ENCODE measurements at regions not wholly inside any gene's neighbourhood (a gene's known extent, or its start where the extent isn't known, plus 50 kb on each side); places are given as distances from the start of the nearest gene placed in this dataset.
A peak's percentile ranks its signal among the peaks of the same experiment; 100 is the strongest.

- Histone ChIP-seq H3K79me2 (ENCODE audit: control insufficient read depth in 1 of 2, insufficient read depth in 2 of 2, low read length in 2 of 2) (no peaks in the 10 kb centered on the region), H2AK5ac (ENCODE audit: low read depth, low read length) (no peak overlapping the region), H3K4ac (replicated peaks; ENCODE audit: insufficient read length, low read depth, low read length) (no peak overlapping the region), H3K23me2 (ENCODE audit: low read depth, low read length) (peaks cover 26% of the 10 kb centered on the region), H3K27me3 (replicated peaks in 1 of 4; ENCODE audit: control insufficient read depth in 3 of 4, extremely low read depth in 1 of 4, insufficient read depth in 3 of 4, low read length in 3 of 4) (peaks cover 0 to 17% (median 8%) of the 10 kb centered on the region in 4 experiments; a peak in 6 of 7 replicates), H3K56ac (replicated peaks; ENCODE audit: insufficient read length, low read depth, low read length) (no peak overlapping the region), H3K14ac (ENCODE audit: insufficient read length) (no peak overlapping the region), H3K9me3 (ENCODE audit: insufficient read depth in 2 of 2, low read depth in 1 of 2, low read length in 1 of 2) (no peaks in the 10 kb centered on the region), H3K27ac (ENCODE audit: low read depth, low read length) (no peak overlapping the region), H2BK20ac (ENCODE audit: low read length) (no peak overlapping the region), H4K20me1 (replicated peaks in 1 of 2; ENCODE audit: control insufficient read depth in 1 of 2, insufficient read depth in 2 of 2, low read length in 2 of 2) (peaks cover 0 to 1% of the 10 kb centered on the region in 2 experiments), H2BK5ac (ENCODE audit: low read depth, low read length) (no peak overlapping the region), H2BK12ac (ENCODE audit: low read depth, low read length) (peak overlapping the region; percentile 44; the same call in 1 of the 2 replicates), H3K4me1 (replicated peaks in 1 of 4; ENCODE audit: control insufficient read depth in 3 of 4, insufficient read depth in 4 of 4, low read length in 3 of 4) (peaks cover 6 to 14% (median 10%) of the 10 kb centered on the region in 4 experiments), H3K18ac (ENCODE audit: extremely low read depth, low read length) (no peak overlapping the region; the same call in 1 of the 2 replicates), H3K9ac (replicated peaks in 1 of 4; ENCODE audit: extremely low read depth in 1 of 4, low read depth in 3 of 4, low read length in 3 of 4) (peak overlapping the region in 1 of 4 experiments; percentile 20; a peak in 1 of 7 replicates), H3K4me3 (ENCODE audit: extremely low read depth in 1 of 4, insufficient read depth in 2 of 4, low read depth in 3 of 4, low read length in 4 of 4) (peak overlapping the region; percentile 66 to 80 (median 76)), H4K5ac (ENCODE audit: insufficient read length, low read depth, low read length) (no peak overlapping the region), H2AFZ (ENCODE audit: low read length) (no peak overlapping the region), H4K8ac (ENCODE audit: extremely low read depth, insufficient read depth, low read length) (peak overlapping the region; percentile 11; the same call in 1 of the 2 replicates), H2BK15ac (ENCODE audit: low read length) (no peak overlapping the region), H3K79me1 (ENCODE audit: low read depth, low read length) (no peaks in the 10 kb centered on the region), H3K23ac (ENCODE audit: insufficient read length) (no peak overlapping the region), H2BK120ac (replicated peaks; ENCODE audit: low read depth, low read length) (no peak overlapping the region), H3K4me2 (ENCODE audit: insufficient read depth in 1 of 2, low read depth in 2 of 2, low read length in 2 of 2) (peak overlapping the region; percentile 96 to 100), H4K91ac (replicated peaks; ENCODE audit: insufficient read length, low read length) (peak overlapping the region; percentile 62), H3K36me3 (ENCODE audit: control insufficient read depth in 2 of 4, insufficient read depth in 4 of 4, low read length in 3 of 4) (no peaks in the 10 kb centered on the region; a peak in 1 of 8 replicates)
- ChIA-PET CTCF (ENCODE audit: partially characterized antibody) (interaction anchor here (1.0 to 1.9 kb wide), 8 partner anchors 8 to 210 kb away, joined by 3 to 11 read pairs (median 5); no protein-coding TSS in a partner anchor), POLR2A (ENCODE audit: partially characterized antibody) (interaction anchor here (1.4 to 4.2 kb wide), 6 partner anchors 10 to 232 kb away, joined by 3 to 28 read pairs (median 4); partner anchors contain the start of gene DHX15)
- 0% methylated on average over 9 of the region's 21 CpGs; no CpG with 5 or more reads in 1 of the 2 experiments for WGBS, 2 experiments (ENCODE audit: extremely low coverage in 1 of 2, insufficient coverage in 1 of 2, insufficient read length in 1 of 2, insufficient replicate concordance in 2 of 2, low coverage in 1 of 2, low lambda C conversion rate in 2 of 2, missing lambda C conversion rate in 1 of 2)
- DNase-seq (ENCODE audit: low read depth in 1 of 2, low spot score in 2 of 2) (no peak), FAIRE-seq (no peak)
- no peak for TF ChIP-seq EP300 (IDR thresholded peaks at IDR 0.05; ENCODE audit: borderline replicate concordance in 1 of 2, low read depth in 2 of 2, low read length in 2 of 2)
Measured at GRCh38 chr4:24472161-24472510, 112.2 kb downstream of the DHX15 start.
